ENCODE measurements at regions not wholly inside any gene's neighbourhood (a gene's known extent, or its start where the extent isn't known, plus 50 kb on each side); places are given as distances from the start of the nearest gene placed in this dataset.

DNA sequence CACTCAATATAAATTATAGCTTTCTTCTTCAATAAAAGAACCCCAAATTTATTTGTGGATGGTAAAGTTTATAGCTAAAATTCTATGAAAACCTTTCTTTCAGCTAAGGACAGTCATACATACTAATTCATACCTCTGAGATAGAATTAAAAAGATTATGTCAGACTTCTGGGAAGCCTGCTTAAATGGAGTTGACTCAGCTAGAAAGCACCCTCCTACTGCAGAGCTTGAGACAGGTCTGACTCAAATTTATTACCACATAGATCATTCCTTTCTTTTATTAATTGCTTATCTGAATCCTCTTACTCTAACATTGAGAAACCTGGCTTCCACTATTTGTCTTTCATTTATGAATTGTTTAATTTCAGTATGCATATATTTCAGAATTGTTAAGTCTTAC, 1007.0 kb upstream of the LRFN5 start:
- no peak for TF ChIP-seq POLR2AphosphoS5 (IDR thresholded peaks at IDR 0.05; ENCODE audit: borderline replicate concordance, low read depth, low read length)
- no peak for TF ChIP-seq EZH2 (IDR thresholded peaks at IDR 0.05)
- no peak for TF ChIP-seq FOXP2 (optimal IDR thresholded peaks at IDR 0.05; ENCODE audit: control extremely low read depth, extremely low read length, insufficient read depth)
